CD4-positive, alpha-beta memory T cell (primary cell): ENCODE measurements at regions not wholly inside any gene's neighbourhood (a gene's known extent, or its start where the extent isn't known, plus 50 kb on each side); places are given as distances from the start of the nearest gene placed in this dataset.
"Not testable (repeated sequence)": the region's sequence is repeated elsewhere in the genome, so short reads cannot be mapped to it uniquely, and the experiment has no call there.

ENCODE experiments used
- CTCF ChIA-PET: fragments of 350-600 bp; sonication (Branson Sonifier 250); formaldehyde crosslinking; loops from one replicate; lab custom pipeline; 2021; ENCODE audit warnings: inconsistent platforms; ENCODE audit not compliant: partially characterized antibody; lab: Charles Lee
- POLR2A ChIA-PET: fragments of 350-600 bp; sonication (Branson Sonifier 250); formaldehyde crosslinking; loops from one replicate; lab custom pipeline; 2021; ENCODE audit not compliant: partially characterized antibody; lab: Charles Lee
- DNase-seq, 5 donors: peaks; one replicate each; pipeline versions ENCODE4 v3.0.0 to v3.0.0-alpha.2; 2020 to 2022; ENCODE audit warnings: mixed read lengths in 1 of 5
- H3K27ac ChIP-seq: one replicate; pipeline ENCODE4 v1.7.0; 2013; ENCODE audit warnings: low read depth, low read length
- H3K27me3 ChIP-seq: 2 replicates; pipeline ENCODE4 v1.7.0; 2013; ENCODE audit warnings: mild to moderate bottlenecking, low read length, moderate library complexity; ENCODE audit not compliant: insufficient read depth
- H3K36me3 ChIP-seq: 2 replicates; pipeline ENCODE4 v1.7.0; 2013; ENCODE audit warnings: mild to moderate bottlenecking, low read length, moderate library complexity; ENCODE audit not compliant: insufficient read depth
- H3K4me1 ChIP-seq: 2 replicates; pipeline ENCODE4 v1.7.0; 2013; ENCODE audit warnings: mild to moderate bottlenecking, low read length, moderate library complexity; ENCODE audit not compliant: insufficient read depth
- H3K4me3 ChIP-seq, 2 donors: one replicate each; pipeline ENCODE4 v1.7.0; 2013; ENCODE audit warnings: low read length in 2 of 2, mild to moderate bottlenecking in 1 of 2
- H3K9me3 ChIP-seq, 2 donors: one replicate each; pipeline ENCODE4 v1.7.0; 2013; ENCODE audit warnings: low read length in 2 of 2, control low read depth in 1 of 2; ENCODE audit not compliant: control insufficient read depth in 1 of 2
- H3K27ac Mint-ChIP-seq, 7 donors: one replicate each; pipeline ENCODE4 v1.8.0; 2020 to 2021; ENCODE audit warnings: mixed read lengths in 7 of 7, mild to moderate bottlenecking in 6 of 7, inconsistent platforms in 3 of 7, moderate library complexity in 3 of 7
- H3K27me3 Mint-ChIP-seq, 2 donors: one replicate each; pipeline ENCODE4 v1.8.0; 2020 to 2021; ENCODE audit warnings: mixed read lengths in 2 of 2
- H3K36me3 Mint-ChIP-seq, 2 donors: one replicate each; pipeline ENCODE4 v1.8.0; 2020 to 2021; ENCODE audit warnings: mixed read lengths in 2 of 2, inconsistent platforms in 1 of 2, mild to moderate bottlenecking in 1 of 2
- H3K4me1 Mint-ChIP-seq, 4 donors: one replicate each; pipeline ENCODE4 v1.8.0; 2020 to 2021; ENCODE audit warnings: mixed read lengths in 4 of 4, mild to moderate bottlenecking in 1 of 4
- H3K4me3 Mint-ChIP-seq, 8 donors: one replicate each; pipeline ENCODE4 v1.8.0; 2020 to 2021; ENCODE audit warnings: mixed read lengths in 8 of 8, mild to moderate bottlenecking in 7 of 8, moderate library complexity in 6 of 8, inconsistent platforms in 3 of 8
- H3K9me3 Mint-ChIP-seq, 8 donors: one replicate each; pipeline ENCODE4 v1.8.0; 2020 to 2021; ENCODE audit warnings: mixed read lengths in 8 of 8, mild to moderate bottlenecking in 5 of 8, inconsistent platforms in 3 of 8, moderate library complexity in 1 of 8
- intact Hi-C: fragments of 100-400 bp; cut with micrococcal nuclease; formaldehyde crosslinking; loops from one replicate; pipeline ENCODE4 v1.15.1; 2023

DNA sequence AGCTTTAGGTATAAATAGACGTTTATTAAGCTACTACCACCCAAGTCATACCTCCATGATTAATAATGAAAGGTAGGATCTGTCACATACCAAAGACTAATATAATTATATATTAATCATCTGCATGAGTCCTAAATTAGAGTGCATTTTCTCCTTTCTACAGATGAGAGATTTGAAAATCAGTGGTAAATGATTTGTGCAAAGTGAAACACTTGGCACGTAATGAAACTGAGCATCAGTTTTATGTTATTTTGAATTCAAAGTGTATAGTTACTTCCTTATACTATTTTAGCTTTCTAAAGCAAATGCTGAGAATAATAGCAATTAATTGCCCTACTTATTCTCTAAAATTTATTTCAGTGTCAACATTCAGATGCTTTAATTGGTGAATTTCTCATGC, 615.3 kb downstream of the TRIB2 start:
- Histone ChIP-seq H3K27ac (no peak overlapping the region), H3K36me3 (no peaks in the 10 kb centered on the region), H3K4me3 (no peak overlapping the region), H3K27me3 (no peaks in the 10 kb centered on the region), H3K9me3 (no peaks in the 10 kb centered on the region), H3K4me1 (no peaks in the 10 kb centered on the region)
- Mint-ChIP-seq H3K9me3 (peaks cover 0 to 5% (median 2%) of the 10 kb centered on the region in 8 donors), H3K27me3 (no peaks in the 10 kb centered on the region), H3K36me3 (no peaks in the 10 kb centered on the region), H3K4me3 (no peak overlapping the region), H3K27ac (no peak overlapping the region), H3K4me1 (no peaks in the 10 kb centered on the region)
- no peak for DNase-seq
- intact Hi-C loops: no loop called here
- POLR2A ChIA-PET: no interaction called here
- CTCF ChIA-PET: no interaction called here

DNA sequence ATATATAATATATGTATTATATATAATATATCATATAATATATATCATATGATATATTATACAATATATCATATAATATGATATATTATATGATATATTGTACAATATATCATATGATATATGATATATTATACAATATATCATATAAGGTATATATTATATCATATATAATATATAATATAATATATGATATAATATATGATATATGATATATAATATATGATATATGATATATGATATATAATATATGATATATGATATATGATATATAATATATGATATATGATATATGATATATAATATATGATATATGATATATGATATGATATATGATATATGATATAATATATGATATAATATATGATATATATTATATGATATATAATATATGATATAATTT, 617.3 kb downstream of the TRIB2 start:
- H3K4me1 Mint-ChIP-seq, POLR2A ChIA-PET, H3K36me3 Mint-ChIP-seq, H3K4me3 Mint-ChIP-seq, H3K36me3 ChIP-seq, CTCF ChIA-PET, H3K4me3 ChIP-seq, DNase-seq, intact Hi-C loops, H3K27ac Mint-ChIP-seq, H3K27me3 Mint-ChIP-seq, H3K4me1 ChIP-seq, H3K27ac ChIP-seq, H3K9me3 Mint-ChIP-seq, H3K9me3 ChIP-seq, H3K27me3 ChIP-seq: not testable (repeated sequence)

DNA sequence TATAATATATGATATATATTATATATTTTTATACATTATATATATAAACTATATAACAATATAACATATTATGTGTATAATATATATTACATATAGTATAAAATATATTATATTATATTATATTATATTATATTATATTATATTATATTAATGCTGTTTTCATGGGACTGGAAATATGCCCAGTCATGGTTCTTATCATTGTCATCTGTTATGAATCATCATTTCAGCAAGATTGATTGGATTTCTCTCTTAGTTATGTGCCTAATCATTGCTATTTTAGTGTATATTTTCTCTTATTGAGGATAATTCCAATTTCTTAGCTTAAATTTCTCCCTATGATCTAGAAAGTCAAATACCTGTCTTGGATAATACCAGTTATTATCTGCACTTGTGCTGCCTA, 617.8 kb downstream of the TRIB2 start:
- H3K4me3 Mint-ChIP-seq: no peak overlapping the region
- DNase-seq: no peak
- POLR2A ChIA-PET: no interaction called here
- peaks cover 0 to 8% (median 4%) of the 10 kb centered on the region in 8 donors for H3K9me3 Mint-ChIP-seq
- peaks cover 0 to 1% of the 10 kb centered on the region in 2 donors for H3K27me3 Mint-ChIP-seq
- Histone ChIP-seq H3K9me3 (no peaks in the 10 kb centered on the region), H3K27me3 (no peaks in the 10 kb centered on the region), H3K4me3 (no peak overlapping the region), H3K36me3 (no peaks in the 10 kb centered on the region), H3K4me1 (no peaks in the 10 kb centered on the region), H3K27ac (no peak overlapping the region)
- no peaks in the 10 kb centered on the region for H3K4me1 Mint-ChIP-seq
- no peaks in the 10 kb centered on the region for H3K36me3 Mint-ChIP-seq
- intact Hi-C loops: no loop called here
- H3K27ac Mint-ChIP-seq: no peak overlapping the region
- CTCF ChIA-PET: no interaction called here

DNA sequence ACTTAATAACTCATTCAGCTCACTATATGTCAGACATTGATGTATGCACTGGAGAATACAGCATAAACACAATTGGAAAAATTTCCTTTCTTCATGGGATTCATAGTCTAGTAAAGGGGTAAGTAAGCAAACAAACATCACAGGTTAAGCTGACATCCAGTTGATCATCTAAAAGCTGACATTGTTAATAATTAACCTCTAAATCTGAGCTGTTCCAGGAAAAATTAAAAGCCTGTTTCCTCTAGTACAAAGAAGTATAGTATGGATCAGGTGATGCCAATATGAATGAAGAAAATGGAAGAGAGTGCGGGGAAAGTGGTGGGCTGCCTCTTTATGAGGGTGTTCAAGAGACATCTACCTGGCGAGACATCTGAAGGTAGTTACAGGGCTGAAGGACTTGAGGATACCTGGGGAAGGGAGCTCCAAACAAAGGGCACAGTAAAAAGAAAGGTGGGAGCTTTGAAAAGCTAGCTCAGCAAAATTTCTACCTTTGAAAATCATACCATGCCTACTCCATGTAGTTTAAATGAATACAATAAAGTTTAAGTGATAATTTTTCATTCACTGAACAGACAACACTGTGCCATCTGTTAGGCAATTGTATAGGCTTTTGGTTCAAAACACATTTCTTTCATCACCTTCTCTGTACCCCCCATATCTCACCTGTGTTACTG, 619.3 kb downstream of the TRIB2 start:
- no peaks in the 10 kb centered on the region for H3K27me3 ChIP-seq
- intact Hi-C loops: no loop called here
- CTCF ChIA-PET: no interaction called here
- H3K27me3 Mint-ChIP-seq: peaks cover 0 to 1% of the 10 kb centered on the region in 2 donors
- no peak overlapping the region for H3K4me3 ChIP-seq
- POLR2A ChIA-PET: no interaction called here
- no peak overlapping the region for H3K27ac Mint-ChIP-seq
- DNase-seq: no peak
- no peaks in the 10 kb centered on the region for H3K36me3 ChIP-seq
- no peak overlapping the region for H3K27ac ChIP-seq
- H3K36me3 Mint-ChIP-seq: no peaks in the 10 kb centered on the region
- H3K4me1 Mint-ChIP-seq: no peaks in the 10 kb centered on the region
- no peaks in the 10 kb centered on the region for H3K9me3 ChIP-seq
- H3K4me3 Mint-ChIP-seq: no peak overlapping the region
- no peaks in the 10 kb centered on the region for H3K4me1 ChIP-seq
- peaks cover 0 to 10% (median 4%) of the 10 kb centered on the region in 8 donors for H3K9me3 Mint-ChIP-seq

DNA sequence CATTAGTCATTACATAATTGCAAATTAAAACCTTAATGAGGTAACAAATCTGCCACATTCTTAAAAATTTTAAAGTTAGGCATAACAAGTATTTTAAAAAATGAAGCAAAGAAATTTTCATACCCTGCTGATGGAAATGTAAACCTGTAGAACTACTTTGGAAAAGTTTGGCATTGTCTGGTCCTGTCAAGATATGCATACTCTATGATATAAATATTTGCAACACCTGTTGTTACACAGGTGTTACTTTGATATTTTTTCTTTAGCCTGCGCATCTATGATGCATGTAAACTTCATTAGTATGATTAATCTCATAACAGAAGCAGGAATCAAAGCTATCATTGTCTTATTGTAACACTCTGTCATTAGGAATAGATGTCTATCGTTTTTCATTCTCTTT, 634.3 kb downstream of the TRIB2 start:
- Mint-ChIP-seq H3K27me3 (peaks cover 0 to 1% of the 10 kb centered on the region in 2 donors), H3K4me1 (no peaks in the 10 kb centered on the region), H3K9me3 (peaks cover 0 to 2% (median 0%) of the 10 kb centered on the region in 8 donors), H3K4me3 (no peak overlapping the region), H3K36me3 (no peaks in the 10 kb centered on the region), H3K27ac (no peak overlapping the region)
- Histone ChIP-seq H3K4me3 (no peak overlapping the region), H3K4me1 (no peaks in the 10 kb centered on the region), H3K27me3 (no peaks in the 10 kb centered on the region), H3K9me3 (no peaks in the 10 kb centered on the region), H3K36me3 (no peaks in the 10 kb centered on the region), H3K27ac (no peak overlapping the region)
- intact Hi-C loops: no loop called here
- POLR2A ChIA-PET: no interaction called here
- no peak for DNase-seq
- CTCF ChIA-PET: no interaction called here

DNA sequence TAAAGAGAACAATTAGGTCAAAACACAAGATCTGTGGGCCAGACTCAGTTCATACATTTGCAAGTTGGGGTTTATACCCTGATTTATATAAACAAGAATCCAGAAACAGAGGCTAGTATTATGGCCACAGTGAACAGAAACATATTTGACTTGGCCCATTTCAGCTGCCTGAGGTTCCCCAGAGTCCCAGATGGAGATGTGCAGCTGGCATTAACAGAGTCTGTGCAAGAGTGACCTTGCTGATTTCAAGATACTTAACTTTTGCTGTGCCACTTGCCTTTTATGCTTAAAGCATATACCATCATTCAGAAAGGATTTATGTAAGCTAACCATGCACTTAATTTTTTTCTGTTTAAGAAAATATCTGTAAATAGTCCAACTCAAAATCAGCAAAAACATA, 636.3 kb downstream of the TRIB2 start:
- Histone ChIP-seq H3K27me3 (no peaks in the 10 kb centered on the region), H3K9me3 (peaks cover 0 to 4% of the 10 kb centered on the region in 2 donors), H3K4me3 (no peak overlapping the region), H3K27ac (no peak overlapping the region), H3K4me1 (no peaks in the 10 kb centered on the region), H3K36me3 (no peaks in the 10 kb centered on the region)
- Mint-ChIP-seq H3K36me3 (no peaks in the 10 kb centered on the region), H3K27ac (no peak overlapping the region), H3K9me3 (peaks cover 0 to 5% (median 0%) of the 10 kb centered on the region in 8 donors), H3K4me3 (no peak overlapping the region), H3K27me3 (peaks cover 0 to 1% of the 10 kb centered on the region in 2 donors), H3K4me1 (no peaks in the 10 kb centered on the region)
- intact Hi-C loops: no loop called here
- no peak for DNase-seq
- CTCF ChIA-PET: no interaction called here
- POLR2A ChIA-PET: no interaction called here

DNA sequence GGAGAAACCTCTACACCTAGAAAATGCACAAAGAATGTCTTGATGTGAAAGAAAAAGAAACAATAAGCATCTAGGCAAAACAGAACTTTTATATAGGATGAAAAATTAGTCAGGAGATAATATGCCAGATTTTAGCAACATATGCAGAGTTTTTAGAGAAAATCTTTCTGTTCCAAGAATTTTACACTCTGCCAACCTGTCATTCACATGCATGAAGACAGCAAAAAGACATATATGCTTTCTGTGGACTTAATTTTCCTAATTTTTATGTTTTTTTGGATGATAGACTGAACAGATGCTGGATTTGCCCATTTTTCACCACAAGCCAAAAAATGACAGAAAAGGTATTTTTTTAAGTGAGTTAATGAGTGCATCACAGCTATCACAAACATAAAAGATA, 637.3 kb downstream of the TRIB2 start:
- Mint-ChIP-seq H3K36me3 (no peaks in the 10 kb centered on the region), H3K27ac (no peak overlapping the region), H3K9me3 (peaks cover 0 to 5% (median 0%) of the 10 kb centered on the region in 8 donors), H3K4me1 (no peaks in the 10 kb centered on the region), H3K27me3 (peaks cover 0 to 1% of the 10 kb centered on the region in 2 donors), H3K4me3 (no peak overlapping the region)
- Histone ChIP-seq H3K36me3 (no peaks in the 10 kb centered on the region), H3K27me3 (no peaks in the 10 kb centered on the region), H3K4me1 (no peaks in the 10 kb centered on the region), H3K4me3 (no peak overlapping the region), H3K27ac (no peak overlapping the region), H3K9me3 (peaks cover 0 to 4% of the 10 kb centered on the region in 2 donors)
- ChIA-PET POLR2A (no interaction called here), CTCF (no interaction called here)
- intact Hi-C loops: no loop called here
- no peak for DNase-seq

DNA sequence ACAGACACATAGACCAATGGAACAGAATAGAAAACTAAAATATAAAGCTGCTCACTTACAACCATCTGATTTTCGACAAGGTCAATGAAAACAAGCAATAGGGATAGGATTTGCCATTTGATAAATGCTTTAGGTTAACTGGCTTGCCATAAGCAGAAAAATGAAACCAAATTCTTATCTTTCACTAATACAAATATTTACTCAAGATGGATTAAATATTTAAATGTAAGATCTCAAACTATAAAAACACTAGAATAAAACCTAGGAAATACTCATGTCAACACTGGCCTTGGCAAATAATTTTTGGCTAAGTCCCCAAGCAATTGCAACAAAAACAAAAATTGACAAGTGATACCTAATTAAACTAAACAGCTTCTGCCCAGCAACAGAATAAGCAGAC, 665.2 kb downstream of the TRIB2 start:
- H3K4me1 Mint-ChIP-seq, H3K27me3 Mint-ChIP-seq, H3K27ac Mint-ChIP-seq, H3K4me3 Mint-ChIP-seq, DNase-seq, H3K9me3 ChIP-seq, H3K4me1 ChIP-seq, H3K36me3 Mint-ChIP-seq, POLR2A ChIA-PET, H3K4me3 ChIP-seq, H3K27ac ChIP-seq, H3K27me3 ChIP-seq, H3K36me3 ChIP-seq, intact Hi-C loops, H3K9me3 Mint-ChIP-seq, CTCF ChIA-PET: not testable (repeated sequence)
